ENCODE measurements at regions not wholly inside any gene's neighbourhood (a gene's known extent, or its start where the extent isn't known, plus 50 kb on each side); places are given as distances from the start of the nearest gene placed in this dataset.

- DNase-seq (ENCODE audit: insufficient read length, low spot score) (no peak), FAIRE-seq (no peak)
Observed at GRCh38 chr3:144275005-144275404, 303.4 kb downstream of the DIPK2A start.

- DNase-seq (ENCODE audit: insufficient read length, low spot score), result no peak
- no peak for FAIRE-seq
Observed at GRCh38 chr3:144282313-144282712, 310.7 kb downstream of the DIPK2A start.

GRCh38 chr3:144286235-144286910, 314.8 kb downstream of the DIPK2A start:
- no peak for DNase-seq (ENCODE audit: insufficient read length, low spot score)
- no peak for FAIRE-seq

GRCh38 chr3:144287001-144287400, 315.4 kb downstream of the DIPK2A start:
- no peak for DNase-seq (ENCODE audit: insufficient read length, low spot score)
- no peak for FAIRE-seq

GRCh38 chr3:144289057-144289456, 317.4 kb downstream of the DIPK2A start:
- no peak for DNase-seq (ENCODE audit: insufficient read length, low spot score)
- FAIRE-seq, result no peak

- DNase-seq (ENCODE audit: insufficient read length, low spot score) (no peak), FAIRE-seq (no peak)
Observed at GRCh38 chr3:144294659-144295538, 323.3 kb downstream of the DIPK2A start.

- no peak for FAIRE-seq
Observed at GRCh38 chr3:144295613-144296012, 324.0 kb downstream of the DIPK2A start.

GRCh38 chr3:144296808-144297207, 325.2 kb downstream of the DIPK2A start:
- DNase-seq (ENCODE audit: insufficient read length, low spot score) (no peak), FAIRE-seq (no peak)

More at GRCh38 chr3:144295613-144296012, 324.0 kb downstream of the DIPK2A start:
- no peak for DNase-seq (ENCODE audit: insufficient read length, low spot score)

GRCh38 chr3:144301863-144302262, 330.2 kb downstream of the DIPK2A start:
- no peak for FAIRE-seq
- DNase-seq (ENCODE audit: insufficient read length, low spot score), result no peak

GRCh38 chr3:144307951-144308350, 336.3 kb downstream of the DIPK2A start:
- FAIRE-seq, result no peak

GRCh38 chr3:144308396-144308795, 336.8 kb downstream of the DIPK2A start:
- FAIRE-seq, result no peak
- no peak for DNase-seq (ENCODE audit: insufficient read length, low spot score)

More at GRCh38 chr3:144307951-144308350, 336.3 kb downstream of the DIPK2A start:
- no peak for DNase-seq (ENCODE audit: insufficient read length, low spot score)

- no peak for FAIRE-seq
Observed at GRCh38 chr3:144312702-144313101, 341.1 kb downstream of the DIPK2A start.

GRCh38 chr3:144314946-144315345, 343.3 kb downstream of the DIPK2A start:
- DNase-seq (ENCODE audit: insufficient read length, low spot score), result no peak
- FAIRE-seq, result no peak

More at GRCh38 chr3:144312702-144313101, 341.1 kb downstream of the DIPK2A start:
- no peak for DNase-seq (ENCODE audit: insufficient read length, low spot score)

GRCh38 chr3:144317961-144318360, 346.3 kb downstream of the DIPK2A start:
- no peak for FAIRE-seq
- no peak for DNase-seq (ENCODE audit: insufficient read length, low spot score)

GRCh38 chr3:144324076-144324475, 352.5 kb downstream of the DIPK2A start:
- FAIRE-seq (no peak), DNase-seq (ENCODE audit: insufficient read length, low spot score) (no peak)

- FAIRE-seq (no peak), DNase-seq (ENCODE audit: insufficient read length, low spot score) (no peak)
Observed at GRCh38 chr3:144332868-144333267, 361.2 kb downstream of the DIPK2A start.

- DNase-seq (ENCODE audit: insufficient read length, low spot score), result no peak
Observed at GRCh38 chr3:144341471-144341870, 369.8 kb downstream of the DIPK2A start.

GRCh38 chr3:144343343-144343742, 371.7 kb downstream of the DIPK2A start:
- FAIRE-seq (no peak), DNase-seq (ENCODE audit: insufficient read length, low spot score) (no peak)

More at GRCh38 chr3:144341471-144341870, 369.8 kb downstream of the DIPK2A start:
- FAIRE-seq, result no peak

GRCh38 chr3:144343777-144344176, 372.2 kb downstream of the DIPK2A start:
- DNase-seq (ENCODE audit: insufficient read length, low spot score) (no peak), FAIRE-seq (no peak)

- FAIRE-seq (no peak), DNase-seq (ENCODE audit: insufficient read length, low spot score) (no peak)
Observed at GRCh38 chr3:144344925-144345548, 373.4 kb downstream of the DIPK2A start.

GRCh38 chr3:144350125-144350524, 378.5 kb downstream of the DIPK2A start:
- no peak for FAIRE-seq
- no peak for DNase-seq (ENCODE audit: insufficient read length, low spot score)

Data from GM19239 (cell line).